ENCODE measurements at regions not wholly inside any gene's neighbourhood (a gene's known extent, or its start where the extent isn't known, plus 50 kb on each side); places are given as distances from the start of the nearest gene placed in this dataset.

DNA sequence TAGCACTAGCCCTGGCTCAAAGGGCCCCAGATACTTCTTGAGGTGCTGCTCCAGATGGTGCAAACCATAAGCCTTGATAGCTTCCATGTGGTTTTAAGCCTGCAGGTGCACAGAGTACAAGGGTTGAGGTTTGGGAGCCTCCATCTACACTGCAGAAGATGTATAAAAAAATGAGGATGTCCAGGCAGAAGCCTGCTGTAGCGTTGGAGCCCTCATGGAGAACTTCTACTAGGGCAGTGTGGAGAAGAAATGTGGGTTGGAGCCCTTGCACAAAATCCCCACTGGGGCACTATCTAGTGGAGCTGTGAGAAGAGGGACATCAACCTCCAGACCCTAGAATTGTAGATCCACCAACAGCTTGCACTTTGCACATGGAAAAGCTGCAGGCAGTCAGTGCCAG is 231.9 kb downstream of the CHIC2 start:
- ChIA-PET POLR2A (no interaction called here), CTCF (ENCODE audit: low intra/inter-chr PET ratio, low total read pairs) (no interaction called here)
- Histone ChIP-seq H3K9ac (ENCODE audit: insufficient read depth, low read depth, low read length) (no peak overlapping the region), H3K79me2 (ENCODE audit: insufficient read depth, low read length) (no peaks in the 10 kb centered on the region), H3K27ac (ENCODE audit: extremely low read length, insufficient read depth, low read length) (no peak overlapping the region), H3K36me3 (replicated peaks in 1 of 2; ENCODE audit: control insufficient read depth in 1 of 2, insufficient read depth in 2 of 2, low read length in 2 of 2) (no peaks in the 10 kb centered on the region), H2AFZ (ENCODE audit: low read length) (no peak overlapping the region), H3K4me2 (ENCODE audit: low read depth, low read length) (no peak overlapping the region), H3K27me3 (ENCODE audit: control insufficient read depth in 1 of 2, insufficient read depth in 2 of 2, low read length in 2 of 2) (no peaks in the 10 kb centered on the region), H3K9me3 (ENCODE audit: low read length) (peaks cover 23% of the 10 kb centered on the region), H3K4me3 (replicated peaks in 1 of 3; ENCODE audit: insufficient read depth in 1 of 3, low read depth in 2 of 3, low read length in 3 of 3) (no peak overlapping the region), H4K20me1 (ENCODE audit: insufficient read depth, low read length) (no peaks in the 10 kb centered on the region), H3K4me1 (ENCODE audit: insufficient read depth, low read length) (no peaks in the 10 kb centered on the region)
- TF ChIP-seq AGO1 (IDR thresholded peaks at IDR 0.05; ENCODE audit: low read depth, low read length, poor library complexity, severe bottlenecking): no peak
- TF ChIP-seq MAZ (IDR thresholded peaks at IDR 0.05; ENCODE audit: borderline replicate concordance, low read depth, low read length): no peak
- TF ChIP-seq MAZ (CRISPR knock-in tag; IDR thresholded peaks at IDR 0.05; ENCODE audit: low read depth): no peak
- TF ChIP-seq ZBTB7B (CRISPR knock-in tag; IDR thresholded peaks at IDR 0.05): no peak
- TF ChIP-seq CBX1 (IDR thresholded peaks at IDR 0.05; ENCODE audit: low read depth): no peak
- TF ChIP-seq EZH2 (conservative IDR thresholded peaks at IDR 0.05; ENCODE audit: low read depth, low read length): no peak
- TF ChIP-seq NKX3-1 (CRISPR knock-in tag; IDR thresholded peaks at IDR 0.05): no peak
- no peak for TF ChIP-seq ZNF501 (CRISPR knock-in tag; IDR thresholded peaks at IDR 0.05)
- TF ChIP-seq ATF2 (CRISPR knock-in tag; IDR thresholded peaks at IDR 0.05): no peak
- TF ChIP-seq ZMYM3 (CRISPR knock-in tag; IDR thresholded peaks at IDR 0.05): no peak
- TF ChIP-seq ZNF605 (CRISPR knock-in tag; IDR thresholded peaks at IDR 0.05): no peak
- TF ChIP-seq, protein P1, sequence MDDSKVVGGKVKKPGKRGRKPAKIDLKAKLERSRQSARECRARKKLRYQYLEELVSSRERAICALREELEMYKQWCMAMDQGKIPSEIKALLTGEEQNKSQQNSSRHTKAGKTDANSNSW (CRISPR knock-in tag; IDR thresholded peaks at IDR 0.05; ENCODE audit: borderline replicate concordance): no peak
- TF ChIP-seq FLYWCH1 (CRISPR knock-in tag; IDR thresholded peaks at IDR 0.05): no peak
- TF ChIP-seq ZNF296 (CRISPR knock-in tag; conservative IDR thresholded peaks at IDR 0.05): no peak
- TF ChIP-seq SALL2 (CRISPR knock-in tag; IDR thresholded peaks at IDR 0.05): no peak
- no peak for TF ChIP-seq SMAD9 (CRISPR knock-in tag; IDR thresholded peaks at IDR 0.05)
- TF ChIP-seq, protein P2, sequence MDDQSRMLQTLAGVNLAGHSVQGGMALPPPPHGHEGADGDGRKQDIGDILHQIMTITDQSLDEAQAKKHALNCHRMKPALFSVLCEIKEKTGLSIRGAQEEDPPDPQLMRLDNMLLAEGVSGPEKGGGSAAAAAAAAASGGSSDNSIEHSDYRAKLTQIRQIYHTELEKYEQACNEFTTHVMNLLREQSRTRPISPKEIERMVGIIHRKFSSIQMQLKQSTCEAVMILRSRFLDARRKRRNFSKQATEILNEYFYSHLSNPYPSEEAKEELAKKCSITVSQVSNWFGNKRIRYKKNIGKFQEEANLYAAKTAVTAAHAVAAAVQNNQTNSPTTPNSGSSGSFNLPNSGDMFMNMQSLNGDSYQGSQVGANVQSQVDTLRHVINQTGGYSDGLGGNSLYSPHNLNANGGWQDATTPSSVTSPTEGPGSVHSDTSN (CRISPR knock-in tag; IDR thresholded peaks at IDR 0.05; ENCODE audit: borderline replicate concordance): no peak
- no peak for TF ChIP-seq ZNF235 (CRISPR knock-in tag; IDR thresholded peaks at IDR 0.05; ENCODE audit: borderline replicate concordance)
- no peak for TF ChIP-seq HES4 (CRISPR knock-in tag; IDR thresholded peaks at IDR 0.05; ENCODE audit: borderline replicate concordance)
- TF ChIP-seq, protein P3, sequence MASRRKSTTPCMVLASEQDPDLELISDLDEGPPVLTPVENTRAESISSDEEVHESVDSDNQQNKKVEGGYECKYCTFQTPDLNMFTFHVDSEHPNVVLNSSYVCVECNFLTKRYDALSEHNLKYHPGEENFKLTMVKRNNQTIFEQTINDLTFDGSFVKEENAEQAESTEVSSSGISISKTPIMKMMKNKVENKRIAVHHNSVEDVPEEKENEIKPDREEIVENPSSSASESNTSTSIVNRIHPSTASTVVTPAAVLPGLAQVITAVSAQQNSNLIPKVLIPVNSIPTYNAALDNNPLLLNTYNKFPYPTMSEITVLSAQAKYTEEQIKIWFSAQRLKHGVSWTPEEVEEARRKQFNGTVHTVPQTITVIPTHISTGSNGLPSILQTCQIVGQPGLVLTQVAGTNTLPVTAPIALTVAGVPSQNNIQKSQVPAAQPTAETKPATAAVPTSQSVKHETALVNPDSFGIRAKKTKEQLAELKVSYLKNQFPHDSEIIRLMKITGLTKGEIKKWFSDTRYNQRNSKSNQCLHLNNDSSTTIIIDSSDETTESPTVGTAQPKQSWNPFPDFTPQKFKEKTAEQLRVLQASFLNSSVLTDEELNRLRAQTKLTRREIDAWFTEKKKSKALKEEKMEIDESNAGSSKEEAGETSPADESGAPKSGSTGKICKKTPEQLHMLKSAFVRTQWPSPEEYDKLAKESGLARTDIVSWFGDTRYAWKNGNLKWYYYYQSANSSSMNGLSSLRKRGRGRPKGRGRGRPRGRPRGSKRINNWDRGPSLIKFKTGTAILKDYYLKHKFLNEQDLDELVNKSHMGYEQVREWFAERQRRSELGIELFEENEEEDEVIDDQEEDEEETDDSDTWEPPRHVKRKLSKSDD (CRISPR knock-in tag; IDR thresholded peaks at IDR 0.05; ENCODE audit: low read depth): no peak
- no peak for TF ChIP-seq ZNF34 (CRISPR knock-in tag; IDR thresholded peaks at IDR 0.05; ENCODE audit: borderline replicate concordance)
- BruUV-seq (replicated peaks): no TSS peak
- FAIRE-seq: no peak
- ATAC-seq: no peak
- in situ Hi-C loops (cut with HindIII; ENCODE audit: extremely low pct_ligation_motif_present, low pct_unique_long_range_greater_than_20kb) (no loop called here), intact Hi-C loops (cut with micrococcal nuclease; ENCODE audit: unreplicated experiment) (no loop called here)
- no peak for DNase-seq (ENCODE audit: low spot score)
- WGBS (ENCODE audit: low lambda C conversion rate): 7% methylated on average over 1 of the region's 1 CpG
